Esophagus muscularis mucosa (tissue), 3 donors: ENCODE measurements at regions not wholly inside any gene's neighbourhood (a gene's known extent, or its start where the extent isn't known, plus 50 kb on each side); places are given as distances from the start of the nearest gene placed in this dataset.

ENCODE experiments used
- POLR2A ChIP-seq: fragments of 450-650 bp; IDR thresholded peaks from one replicate; pipeline ENCODE4 v1.6.1; 2017; ENCODE audit warnings: antibody characterized with exemption, moderate library complexity, mild to moderate bottlenecking, low read depth
- TF ChIP-seq, protein P1 (sequence below), 3 experiments: fragments of 200-600 bp in 2 of 3; fragments of 450-650 bp in 1 of 3; sonication (generic) in 2 of 3; IDR thresholded peaks; one replicate each; pipeline ENCODE4 v1.5.1; 2017 to 2019; ENCODE audit warnings: antibody characterized with exemption in 3 of 3, mild to moderate bottlenecking in 2 of 3, moderate library complexity in 1 of 3

DNA sequence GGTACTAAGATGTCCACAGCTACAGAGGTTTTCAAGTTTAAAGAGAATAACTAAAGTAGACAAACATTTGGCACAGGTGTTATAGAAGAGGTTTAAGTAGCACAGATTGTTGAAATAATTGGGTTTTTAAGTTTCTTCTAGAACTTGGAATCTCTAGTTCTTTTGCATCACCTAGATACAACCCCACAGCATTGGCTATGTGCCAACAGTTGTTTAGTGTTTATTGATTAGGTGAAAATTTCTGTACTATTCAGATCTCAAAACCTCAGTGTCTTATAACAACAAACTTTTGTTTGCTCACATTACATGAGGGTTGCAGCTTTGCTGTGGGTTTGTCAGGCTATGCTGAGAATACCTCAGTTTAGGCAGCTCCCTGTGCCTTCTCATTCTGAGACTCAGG lies 162.5 kb downstream of the TBX15 start:
- TF ChIP-seq, protein P1, sequence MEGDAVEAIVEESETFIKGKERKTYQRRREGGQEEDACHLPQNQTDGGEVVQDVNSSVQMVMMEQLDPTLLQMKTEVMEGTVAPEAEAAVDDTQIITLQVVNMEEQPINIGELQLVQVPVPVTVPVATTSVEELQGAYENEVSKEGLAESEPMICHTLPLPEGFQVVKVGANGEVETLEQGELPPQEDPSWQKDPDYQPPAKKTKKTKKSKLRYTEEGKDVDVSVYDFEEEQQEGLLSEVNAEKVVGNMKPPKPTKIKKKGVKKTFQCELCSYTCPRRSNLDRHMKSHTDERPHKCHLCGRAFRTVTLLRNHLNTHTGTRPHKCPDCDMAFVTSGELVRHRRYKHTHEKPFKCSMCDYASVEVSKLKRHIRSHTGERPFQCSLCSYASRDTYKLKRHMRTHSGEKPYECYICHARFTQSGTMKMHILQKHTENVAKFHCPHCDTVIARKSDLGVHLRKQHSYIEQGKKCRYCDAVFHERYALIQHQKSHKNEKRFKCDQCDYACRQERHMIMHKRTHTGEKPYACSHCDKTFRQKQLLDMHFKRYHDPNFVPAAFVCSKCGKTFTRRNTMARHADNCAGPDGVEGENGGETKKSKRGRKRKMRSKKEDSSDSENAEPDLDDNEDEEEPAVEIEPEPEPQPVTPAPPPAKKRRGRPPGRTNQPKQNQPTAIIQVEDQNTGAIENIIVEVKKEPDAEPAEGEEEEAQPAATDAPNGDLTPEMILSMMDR (IDR thresholded peaks at IDR 0.05) = no peak
- TF ChIP-seq POLR2A = no peak
